H1 (cell line): ENCODE measurements at regions not wholly inside any gene's neighbourhood (a gene's known extent, or its start where the extent isn't known, plus 50 kb on each side); places are given as distances from the start of the nearest gene placed in this dataset.

ENCODE experiments used
- BACH1 ChIP-seq: IDR thresholded peaks from 2 replicates; pipeline ENCODE4 v1.6.1; 2012; ENCODE audit warnings: low read length, improper control_type of control experiment
- MAX ChIP-seq: IDR thresholded peaks from 2 replicates; pipeline ENCODE4 v1.6.1; 2012; ENCODE audit warnings: inconsistent platforms
- POU5F1 ChIP-seq: IDR thresholded peaks from 2 replicates; pipeline ENCODE4 v1.6.1; 2011; ENCODE audit warnings: low read depth, mild to moderate bottlenecking, low read length, moderate library complexity
- TAF1 ChIP-seq: IDR thresholded peaks from 2 replicates; pipeline ENCODE4 v1.6.1; 2011; ENCODE audit warnings: mild to moderate bottlenecking, low read depth, low read length

- TF ChIP-seq TAF1, result no peak
- TF ChIP-seq BACH1, result no peak
- no peak for TF ChIP-seq MAX
- TF ChIP-seq POU5F1, result no peak
These were observed 501.2 kb upstream of the LRRTM4 start (continued) for GRCh38 chr2:78023356-78023755.
